ENCODE measurements at regions not wholly inside any gene's neighbourhood (a gene's known extent, or its start where the extent isn't known, plus 50 kb on each side); places are given as distances from the start of the nearest gene placed in this dataset.

DNA sequence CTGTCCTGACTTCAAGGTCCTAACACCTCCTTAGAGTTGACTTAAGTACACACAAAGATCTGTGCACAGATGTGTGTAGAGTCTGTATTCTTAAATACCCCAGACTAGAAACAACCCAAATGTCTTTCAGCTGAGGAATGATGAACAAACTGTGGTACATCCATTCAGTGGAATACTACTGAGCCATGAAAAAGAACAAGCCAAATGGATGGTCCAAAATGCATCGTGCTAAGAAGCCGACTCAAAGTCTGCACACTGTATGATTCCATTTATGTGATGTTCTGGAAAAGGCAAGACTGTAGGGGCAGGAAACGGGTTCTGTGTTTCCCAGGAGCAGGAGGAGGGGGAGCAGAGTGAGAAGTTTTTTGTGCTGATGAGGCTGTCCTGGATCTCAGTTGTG is 56.7 kb upstream of the LINC01488 start:
- no peak for TF ChIP-seq CTCF (IDR thresholded peaks at IDR 0.05)
- no peak for TF ChIP-seq POLR2A (IDR thresholded peaks at IDR 0.05)

Data from lower leg skin (tissue), 3 donors.